HL-60 (cell line): ENCODE measurements at regions not wholly inside any gene's neighbourhood (a gene's known extent, or its start where the extent isn't known, plus 50 kb on each side); places are given as distances from the start of the nearest gene placed in this dataset.

Source experiments
- DNase-seq, 2 experiments: peaks; one replicate each; pipeline ENCODE4 v3.0.0-alpha.2; 2010 to 2020; ENCODE audit warnings: low read depth in 1 of 2, low spot score in 1 of 2
- H3K27ac ChIP-seq: fragments of 250-450 bp; sonication (Bioruptor Pico); replicated peaks from 2 replicates; pipeline ENCODE4 v1.5.1; 2020; ENCODE audit warnings: mild to moderate bottlenecking, moderate library complexity
- H3K27me3 ChIP-seq: fragments of 250-450 bp; sonication (Bioruptor Pico); 2 replicates; pipeline ENCODE4 v1.5.1; 2021; ENCODE audit warnings: mild to moderate bottlenecking, moderate library complexity; ENCODE audit not compliant: insufficient read depth, poor library complexity, severe bottlenecking
- H3K4me3 ChIP-seq: replicated peaks from 2 replicates; pipeline ENCODE4 v1.5.1; 2011; ENCODE audit warnings: mild to moderate bottlenecking, control low read depth, low read length; ENCODE audit not compliant: insufficient read depth
- GABPA ChIP-seq: IDR thresholded peaks from 2 replicates; pipeline ENCODE4 v1.6.1; 2012; ENCODE audit warnings: low read depth
- POLR2AphosphoS5 ChIP-seq: IDR thresholded peaks from 2 replicates; pipeline ENCODE4 v1.6.1; 2012; ENCODE audit warnings: low read depth
- SPI1 ChIP-seq: IDR thresholded peaks from 2 replicates; pipeline ENCODE4 v1.6.1; 2012; ENCODE audit warnings: low read depth, mild to moderate bottlenecking, borderline replicate concordance
- TF ChIP-seq, protein P1 (sequence below): IDR thresholded peaks from one replicate; pipeline ENCODE4 v1.5.1; 2011; ENCODE audit warnings: low read length, control low read depth, inconsistent platforms; ENCODE audit not compliant: insufficient read depth
- TF ChIP-seq, protein P2 (sequence below): IDR thresholded peaks from 2 replicates; pipeline ENCODE4 v1.6.1; 2012; ENCODE audit warnings: low read depth; ENCODE audit not compliant: insufficient replicate concordance

DNA sequence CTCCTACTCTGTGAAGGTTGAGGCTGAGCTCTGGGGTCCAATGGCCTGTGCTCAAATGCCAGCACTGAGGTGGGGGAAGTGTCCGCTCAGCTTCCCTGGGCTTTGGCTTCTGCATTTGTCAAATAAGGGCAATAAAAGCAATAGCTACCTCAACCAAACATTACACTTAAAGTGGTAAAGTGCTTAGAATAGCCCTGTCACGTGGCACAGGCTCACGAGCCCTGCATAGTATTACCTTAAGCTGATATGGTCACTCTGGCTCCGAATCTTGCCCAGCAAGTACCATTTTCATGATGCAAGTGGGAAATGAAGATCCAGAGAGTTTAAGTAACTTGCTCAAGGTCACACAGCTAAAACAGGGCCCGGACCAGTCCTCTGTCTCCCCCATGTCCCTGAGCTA lies 451.1 kb upstream of the ZMIZ1 start:
- TF ChIP-seq SPI1 = no peak
- no peak for TF ChIP-seq GABPA
- TF ChIP-seq, protein P1, sequence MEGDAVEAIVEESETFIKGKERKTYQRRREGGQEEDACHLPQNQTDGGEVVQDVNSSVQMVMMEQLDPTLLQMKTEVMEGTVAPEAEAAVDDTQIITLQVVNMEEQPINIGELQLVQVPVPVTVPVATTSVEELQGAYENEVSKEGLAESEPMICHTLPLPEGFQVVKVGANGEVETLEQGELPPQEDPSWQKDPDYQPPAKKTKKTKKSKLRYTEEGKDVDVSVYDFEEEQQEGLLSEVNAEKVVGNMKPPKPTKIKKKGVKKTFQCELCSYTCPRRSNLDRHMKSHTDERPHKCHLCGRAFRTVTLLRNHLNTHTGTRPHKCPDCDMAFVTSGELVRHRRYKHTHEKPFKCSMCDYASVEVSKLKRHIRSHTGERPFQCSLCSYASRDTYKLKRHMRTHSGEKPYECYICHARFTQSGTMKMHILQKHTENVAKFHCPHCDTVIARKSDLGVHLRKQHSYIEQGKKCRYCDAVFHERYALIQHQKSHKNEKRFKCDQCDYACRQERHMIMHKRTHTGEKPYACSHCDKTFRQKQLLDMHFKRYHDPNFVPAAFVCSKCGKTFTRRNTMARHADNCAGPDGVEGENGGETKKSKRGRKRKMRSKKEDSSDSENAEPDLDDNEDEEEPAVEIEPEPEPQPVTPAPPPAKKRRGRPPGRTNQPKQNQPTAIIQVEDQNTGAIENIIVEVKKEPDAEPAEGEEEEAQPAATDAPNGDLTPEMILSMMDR = no peak
- TF ChIP-seq, protein P2, sequence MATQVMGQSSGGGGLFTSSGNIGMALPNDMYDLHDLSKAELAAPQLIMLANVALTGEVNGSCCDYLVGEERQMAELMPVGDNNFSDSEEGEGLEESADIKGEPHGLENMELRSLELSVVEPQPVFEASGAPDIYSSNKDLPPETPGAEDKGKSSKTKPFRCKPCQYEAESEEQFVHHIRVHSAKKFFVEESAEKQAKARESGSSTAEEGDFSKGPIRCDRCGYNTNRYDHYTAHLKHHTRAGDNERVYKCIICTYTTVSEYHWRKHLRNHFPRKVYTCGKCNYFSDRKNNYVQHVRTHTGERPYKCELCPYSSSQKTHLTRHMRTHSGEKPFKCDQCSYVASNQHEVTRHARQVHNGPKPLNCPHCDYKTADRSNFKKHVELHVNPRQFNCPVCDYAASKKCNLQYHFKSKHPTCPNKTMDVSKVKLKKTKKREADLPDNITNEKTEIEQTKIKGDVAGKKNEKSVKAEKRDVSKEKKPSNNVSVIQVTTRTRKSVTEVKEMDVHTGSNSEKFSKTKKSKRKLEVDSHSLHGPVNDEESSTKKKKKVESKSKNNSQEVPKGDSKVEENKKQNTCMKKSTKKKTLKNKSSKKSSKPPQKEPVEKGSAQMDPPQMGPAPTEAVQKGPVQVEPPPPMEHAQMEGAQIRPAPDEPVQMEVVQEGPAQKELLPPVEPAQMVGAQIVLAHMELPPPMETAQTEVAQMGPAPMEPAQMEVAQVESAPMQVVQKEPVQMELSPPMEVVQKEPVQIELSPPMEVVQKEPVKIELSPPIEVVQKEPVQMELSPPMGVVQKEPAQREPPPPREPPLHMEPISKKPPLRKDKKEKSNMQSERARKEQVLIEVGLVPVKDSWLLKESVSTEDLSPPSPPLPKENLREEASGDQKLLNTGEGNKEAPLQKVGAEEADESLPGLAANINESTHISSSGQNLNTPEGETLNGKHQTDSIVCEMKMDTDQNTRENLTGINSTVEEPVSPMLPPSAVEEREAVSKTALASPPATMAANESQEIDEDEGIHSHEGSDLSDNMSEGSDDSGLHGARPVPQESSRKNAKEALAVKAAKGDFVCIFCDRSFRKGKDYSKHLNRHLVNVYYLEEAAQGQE = no peak
- TF ChIP-seq POLR2AphosphoS5 = no peak
- H3K27ac ChIP-seq = no peak overlapping the region
- no peaks in the 10 kb centered on the region for H3K27me3 ChIP-seq
- no peak for DNase-seq
- no peak overlapping the region for H3K4me3 ChIP-seq

DNA sequence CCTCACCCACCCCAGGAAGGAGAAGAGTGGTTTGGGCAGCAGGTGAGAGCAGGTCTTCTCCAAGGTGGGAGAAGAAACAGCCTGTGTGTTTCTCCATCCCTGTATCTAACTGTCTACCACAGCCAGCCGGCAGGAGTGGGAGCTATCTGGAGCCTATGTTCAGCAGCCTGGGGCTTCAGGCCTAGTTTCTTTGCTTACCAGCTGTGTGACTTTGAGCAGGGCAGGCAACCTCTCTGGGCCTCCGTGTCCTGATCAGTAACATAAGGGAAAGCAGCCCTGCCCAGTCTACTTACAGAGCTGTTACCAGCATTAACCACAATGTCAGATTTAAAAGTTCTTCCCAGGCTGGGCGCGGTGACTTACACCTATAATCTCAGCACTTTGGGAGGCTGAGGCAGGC lies 450.7 kb upstream of the ZMIZ1 start:
- H3K27me3 ChIP-seq = no peaks in the 10 kb centered on the region
- no peak for TF ChIP-seq POLR2AphosphoS5
- TF ChIP-seq, protein P1 = no peak
- TF ChIP-seq GABPA = no peak
- TF ChIP-seq, protein P2 = no peak
- no peak for TF ChIP-seq SPI1
- no peak for DNase-seq
- no peak overlapping the region for H3K4me3 ChIP-seq
- H3K27ac ChIP-seq = no peak overlapping the region

DNA sequence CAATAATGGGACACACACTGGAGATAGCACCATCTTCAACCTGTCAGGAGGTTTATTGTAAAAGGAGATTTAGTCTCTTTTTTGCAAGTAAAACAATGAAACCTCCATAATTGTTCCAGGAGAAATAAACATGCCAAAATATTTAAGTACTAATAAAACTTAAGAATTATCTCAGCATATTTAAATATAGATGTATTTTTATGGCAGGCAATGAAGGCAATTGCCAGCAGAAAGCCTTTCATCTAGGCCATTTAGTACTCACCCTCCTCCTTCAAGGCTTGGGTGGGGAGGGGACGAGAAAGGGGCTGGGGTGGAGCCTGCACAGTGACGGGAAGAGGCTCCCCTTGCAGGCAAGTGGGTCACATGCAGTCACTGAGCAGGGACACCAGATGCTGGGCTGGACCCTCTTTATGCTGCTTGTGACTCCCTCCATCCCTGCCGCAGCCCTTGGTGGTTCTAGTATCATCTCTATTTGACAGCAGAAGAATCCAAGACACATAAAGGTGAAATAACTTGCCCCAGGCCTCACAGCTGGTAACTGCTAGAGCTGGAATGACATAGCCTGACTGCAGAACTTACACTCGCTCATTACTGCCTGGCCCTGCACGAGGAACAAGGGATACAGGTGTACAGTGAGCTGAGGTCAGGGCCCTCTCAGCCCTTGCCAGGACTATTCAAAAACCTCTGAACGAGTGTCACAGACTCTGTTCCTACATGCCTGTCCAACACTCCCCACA lies 449.5 kb upstream of the ZMIZ1 start:
- no peak for DNase-seq
- Histone ChIP-seq H3K27ac (no peak overlapping the region), H3K27me3 (no peaks in the 10 kb centered on the region), H3K4me3 (no peak overlapping the region)
- TF ChIP-seq POLR2AphosphoS5 (no peak), GABPA (no peak), SPI1 (no peak)
- TF ChIP-seq, protein P1 = no peak
- TF ChIP-seq, protein P2 = no peak
